Stimulated activated CD4-positive, alpha-beta T cell treated with anti-CD3 and anti-CD28 coated beads, Interleukin-2, amount 100 ng/mL, for 4 hours (primary cell): ENCODE measurements at regions not wholly inside any gene's neighbourhood (a gene's known extent, or its start where the extent isn't known, plus 50 kb on each side); places are given as distances from the start of the nearest gene placed in this dataset.
"Not testable (repeated sequence)": the region's sequence is repeated elsewhere in the genome, so short reads cannot be mapped to it uniquely, and the experiment has no call there.

ENCODE experiments used
- DNase-seq: peaks from one replicate; pipeline ENCODE4 v3.0.0-alpha.2; 2020; ENCODE audit warnings: low read depth

DNA sequence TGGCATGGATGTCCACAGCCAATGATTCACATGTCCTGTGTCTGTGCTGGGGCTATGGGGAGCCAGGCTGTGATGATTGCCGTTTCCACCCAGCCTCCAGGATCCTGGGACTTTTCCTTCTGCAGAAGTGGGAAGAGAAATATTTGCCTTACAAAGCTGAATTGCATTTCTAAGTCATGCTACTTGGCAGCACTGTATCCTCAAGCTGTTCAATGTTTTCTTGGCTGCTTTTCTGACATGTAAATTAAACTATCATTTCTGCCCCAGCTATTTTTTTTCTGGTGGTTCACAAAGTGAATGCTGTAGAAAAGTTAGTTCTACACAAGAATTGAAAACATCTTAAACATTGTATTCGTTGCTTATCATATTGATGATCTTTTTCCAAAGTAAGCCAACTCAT lies 51.9 kb upstream of the TCERG1L start:
- no peak for DNase-seq

DNA sequence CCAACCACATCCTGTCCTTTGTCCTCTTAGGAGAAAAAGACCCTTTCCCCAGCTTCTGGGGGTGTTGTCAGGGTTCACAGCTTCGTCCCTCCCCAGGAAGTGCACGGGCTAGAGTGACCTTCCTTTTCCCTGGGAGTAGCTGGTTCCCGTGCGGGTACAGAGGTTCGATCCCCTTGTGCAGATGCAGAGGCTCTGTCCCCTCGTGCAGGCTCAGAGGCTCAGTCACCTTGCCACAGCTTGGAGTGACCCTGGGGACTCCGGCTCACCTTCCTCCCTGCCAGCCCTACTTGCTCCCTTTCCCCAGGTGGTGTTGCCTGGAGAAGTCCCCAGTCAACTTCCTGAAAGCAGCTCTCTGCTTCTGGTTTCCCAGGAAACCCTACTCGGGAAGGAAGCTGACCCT lies 60.0 kb upstream of the TCERG1L start:
- DNase-seq, result no peak

DNA sequence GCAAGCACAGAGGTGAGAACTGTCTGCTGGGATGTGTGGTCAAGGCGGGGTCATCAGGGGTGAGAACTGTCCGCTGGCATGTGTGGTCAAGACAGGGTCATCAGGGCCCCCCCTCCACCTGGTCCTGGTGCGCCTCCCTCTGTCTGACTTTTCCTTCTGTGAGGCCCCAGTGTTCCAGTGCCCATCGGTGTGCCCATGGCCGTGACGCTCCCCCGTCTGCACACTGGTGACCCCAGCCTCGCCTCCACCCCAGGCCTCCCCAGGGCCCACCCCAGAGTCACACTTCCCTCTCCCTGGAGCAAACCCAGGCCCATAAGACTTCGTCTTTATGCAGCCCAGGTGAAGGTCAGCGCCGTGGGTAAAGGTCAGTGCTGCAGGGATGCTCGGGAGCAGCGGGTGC lies 70.1 kb upstream of the TCERG1L start:
- no peak for DNase-seq

DNA sequence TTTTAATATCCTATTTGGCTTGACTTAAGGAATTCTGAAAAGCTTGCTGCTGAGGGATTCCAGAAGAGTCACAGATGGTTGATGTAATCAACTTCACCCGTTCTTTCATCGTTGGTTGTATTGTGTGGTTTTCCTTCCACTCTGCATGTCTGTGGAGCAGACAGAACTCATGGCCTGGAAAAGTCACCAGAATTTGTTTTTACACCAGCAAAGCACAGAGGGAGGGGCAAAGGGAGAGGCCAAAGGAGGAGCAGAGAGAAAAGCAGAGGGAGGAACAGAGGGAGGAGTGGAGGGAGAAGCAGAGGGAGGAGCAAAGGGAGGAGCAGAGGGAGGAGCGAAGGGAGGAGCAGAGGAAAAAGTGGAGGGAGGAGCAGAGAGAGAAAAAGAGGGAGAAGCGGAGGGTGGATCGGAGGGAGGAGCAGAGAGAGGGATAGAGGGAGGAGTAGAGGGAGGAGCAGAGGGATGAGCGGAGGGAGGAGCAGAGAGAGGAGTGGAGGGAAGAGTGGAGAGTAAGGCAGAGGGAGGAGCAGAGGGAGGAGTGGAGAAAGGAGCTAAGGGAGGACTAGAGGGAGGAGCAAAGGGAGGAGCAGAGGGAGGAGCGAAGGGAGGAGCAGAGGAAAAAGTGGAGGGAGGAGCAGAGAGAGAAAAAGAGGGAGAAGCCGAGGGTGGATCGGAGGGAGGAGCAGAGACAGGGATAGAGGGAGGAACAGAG lies 73.8 kb upstream of the TCERG1L start:
- not testable (repeated sequence) for DNase-seq

DNA sequence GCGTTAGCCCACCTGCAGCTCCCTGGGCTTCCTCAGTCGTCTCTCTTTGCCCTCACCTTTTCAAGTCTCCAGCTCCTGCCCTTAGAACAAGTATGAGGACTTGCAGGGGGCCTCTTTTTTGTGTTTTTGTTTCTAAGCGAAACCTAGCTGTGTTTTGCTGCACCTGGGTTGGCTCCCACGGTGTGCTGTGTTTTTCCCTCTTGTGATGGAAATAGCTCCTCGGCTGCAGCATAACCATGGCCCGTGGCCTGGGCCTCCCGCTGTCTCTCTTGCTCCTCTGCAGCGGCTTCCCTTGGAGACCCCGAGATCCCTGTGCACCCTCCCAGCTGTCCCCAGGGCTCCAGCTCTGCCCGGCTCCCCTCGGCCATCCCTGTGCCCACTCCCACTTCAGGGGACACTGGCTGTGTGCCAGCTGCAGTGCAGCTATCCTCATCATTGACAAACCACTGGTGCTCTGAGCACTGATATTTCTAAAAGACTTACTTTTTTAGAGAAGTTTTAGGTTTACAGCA lies 75.6 kb upstream of the TCERG1L start:
- no peak for DNase-seq

DNA sequence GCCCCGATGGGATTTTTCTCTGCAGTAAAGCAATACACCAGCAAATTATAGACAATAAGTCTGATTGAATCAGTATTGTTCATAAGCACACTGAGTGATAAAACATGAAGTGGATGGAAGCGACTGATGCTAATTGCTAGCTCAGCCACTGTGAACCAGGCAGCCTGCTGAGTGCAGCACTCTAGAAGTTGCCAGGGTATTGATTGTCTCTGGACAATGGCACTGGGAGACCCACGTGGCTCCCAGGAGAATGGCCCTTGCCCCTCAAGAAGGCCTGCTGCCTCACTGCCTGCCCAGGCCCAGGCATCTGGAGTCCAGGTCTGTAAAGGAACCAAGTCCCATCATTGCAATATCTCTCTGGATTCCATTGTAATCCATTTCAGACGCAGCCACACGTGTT lies 80.4 kb upstream of the TCERG1L start:
- no peak for DNase-seq

DNA sequence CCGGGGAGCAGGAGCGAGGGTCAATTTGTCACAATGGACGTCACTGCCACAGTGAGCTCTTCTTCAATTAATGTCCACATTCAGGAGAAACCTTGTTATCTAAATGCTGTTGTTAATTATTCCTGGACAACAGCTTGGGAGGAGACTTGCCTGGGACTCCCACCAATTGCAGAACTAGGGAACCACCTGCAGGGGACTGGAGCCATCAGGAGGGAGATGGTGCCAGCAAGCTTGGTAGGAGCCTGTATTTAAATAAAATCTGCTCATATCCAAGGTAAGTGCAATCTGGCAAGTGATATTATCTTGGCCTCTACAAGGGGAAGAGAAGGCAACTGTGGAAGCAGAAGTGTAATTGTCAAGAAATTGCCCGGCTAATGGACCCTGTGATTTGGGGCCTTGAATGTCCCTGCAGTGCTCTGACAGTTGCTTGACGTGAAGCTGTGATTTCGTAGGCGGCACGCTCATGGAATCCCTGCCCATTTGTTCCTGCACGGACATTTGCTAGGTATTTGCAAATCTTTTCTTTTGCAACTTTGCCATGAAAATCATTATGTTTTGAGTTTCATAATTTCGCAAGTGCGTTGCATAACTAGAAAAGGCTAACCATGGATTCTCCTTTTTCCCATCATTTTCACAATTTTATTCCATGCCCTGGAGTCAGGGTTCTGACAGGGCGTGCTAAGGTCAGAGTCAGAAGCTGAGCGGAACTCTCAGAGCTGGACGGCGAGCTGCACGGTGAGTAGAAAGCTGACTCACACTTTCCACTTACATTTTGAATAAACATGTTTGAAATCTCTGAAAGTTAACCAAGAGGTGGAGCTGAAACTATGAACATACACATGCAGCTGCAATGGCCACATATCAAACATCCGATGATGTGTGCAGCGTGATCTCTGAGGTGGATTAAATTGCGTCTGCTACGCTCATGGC lies 84.9 kb upstream of the TCERG1L start:
- DNase-seq, result no peak

DNA sequence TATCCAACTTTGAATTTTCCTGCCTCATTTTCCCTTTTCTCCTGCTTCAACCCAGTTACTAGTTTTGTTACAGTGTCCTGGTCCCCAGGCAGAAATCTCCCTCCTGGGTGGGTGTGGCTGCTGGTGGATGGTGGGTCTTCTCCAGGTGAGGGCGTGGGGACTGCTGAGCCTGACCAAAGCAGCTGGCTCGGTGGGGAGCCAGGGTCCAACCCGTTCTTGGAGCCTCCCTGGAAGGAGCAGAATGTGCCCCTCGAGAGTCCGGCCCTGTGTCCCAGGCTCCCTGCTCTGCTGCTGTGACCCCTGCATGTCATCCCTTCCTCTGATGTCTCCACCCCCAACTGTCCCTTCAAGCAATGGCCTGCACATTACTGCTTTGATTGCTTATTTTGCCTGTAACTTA lies 86.6 kb upstream of the TCERG1L start:
- DNase-seq, result no peak

DNA sequence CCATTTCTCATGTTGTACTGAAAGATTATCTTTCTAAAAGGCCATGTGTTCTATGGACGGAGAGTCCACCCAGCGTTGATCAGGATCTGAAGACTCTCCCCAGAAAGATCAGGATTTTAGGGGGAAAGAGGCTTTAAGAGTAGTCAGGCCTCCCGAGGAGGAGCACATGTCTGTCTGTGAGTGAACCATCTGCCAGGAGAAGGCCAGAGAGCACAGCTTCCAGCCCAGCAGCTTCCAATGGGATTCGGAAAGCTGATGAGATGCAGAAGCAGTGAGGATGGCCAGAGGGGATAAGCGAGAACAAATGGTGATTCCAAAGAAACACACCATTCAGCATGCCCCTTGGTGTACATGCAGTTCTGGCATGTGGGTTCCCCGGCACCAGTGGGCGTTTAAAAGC lies 88.5 kb upstream of the TCERG1L start:
- no peak for DNase-seq

DNA sequence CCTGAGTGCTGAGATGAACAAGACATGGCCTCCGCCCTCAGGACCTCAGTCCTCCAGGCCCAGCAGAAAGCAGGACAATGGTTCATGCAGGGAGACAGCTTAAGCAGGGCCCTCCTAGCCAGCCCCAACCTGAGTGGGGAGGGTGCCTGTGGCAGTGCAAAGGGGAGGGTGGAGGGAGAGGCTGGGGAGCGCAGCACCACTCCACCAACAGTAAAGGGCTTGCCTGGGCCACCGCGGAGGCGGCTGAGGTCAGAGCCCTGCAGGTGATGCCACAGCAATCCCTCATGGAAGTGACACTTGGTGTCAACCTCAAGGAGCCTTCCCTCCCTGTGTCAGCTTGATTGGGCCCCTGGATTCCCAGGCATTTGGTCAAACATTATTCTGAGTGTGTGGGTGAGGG lies 89.0 kb upstream of the TCERG1L start:
- DNase-seq, result no peak

DNA sequence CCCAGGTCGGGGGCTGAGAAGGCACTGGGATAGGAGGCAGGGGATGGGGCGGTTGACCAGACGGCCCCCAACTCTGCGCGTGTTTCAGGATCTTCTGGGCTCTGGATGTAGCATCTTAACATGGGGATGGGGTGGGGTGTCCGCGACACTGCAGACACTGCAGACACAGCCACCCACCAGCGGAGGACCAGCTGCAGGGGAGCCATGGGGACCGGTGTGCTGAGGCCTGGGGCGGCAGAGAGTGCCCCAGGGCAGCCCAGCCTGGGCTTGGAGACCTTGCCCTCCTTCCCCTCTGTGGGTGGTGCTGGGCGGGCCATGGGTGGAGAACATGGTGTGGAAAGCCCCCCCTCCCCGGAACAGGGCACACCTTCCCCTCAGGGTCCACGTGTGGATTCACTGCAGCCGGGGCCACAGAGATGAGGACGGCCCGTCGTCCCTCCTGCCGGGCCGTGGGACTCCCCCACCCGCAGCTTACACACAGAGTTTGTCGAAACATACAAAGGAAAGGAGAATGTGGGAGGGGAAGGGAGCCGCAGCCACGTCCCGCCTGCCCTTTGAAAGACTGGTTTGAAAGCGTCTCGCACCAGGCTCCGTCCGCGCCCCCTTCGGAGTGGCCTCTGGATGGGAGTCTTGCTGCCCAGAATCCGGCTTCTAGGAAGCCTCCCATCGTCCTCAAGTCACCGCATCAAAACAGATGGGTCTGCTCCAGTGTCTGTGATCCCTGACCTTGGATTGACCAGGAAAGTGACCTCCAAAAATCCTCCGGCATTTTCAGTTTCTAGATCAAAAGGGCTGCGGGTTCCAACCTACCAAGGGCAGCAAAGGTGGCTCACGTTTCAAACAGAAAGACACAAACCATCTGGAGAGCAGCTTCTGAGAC lies 91.5 kb upstream of the TCERG1L start:
- no peak for DNase-seq

DNA sequence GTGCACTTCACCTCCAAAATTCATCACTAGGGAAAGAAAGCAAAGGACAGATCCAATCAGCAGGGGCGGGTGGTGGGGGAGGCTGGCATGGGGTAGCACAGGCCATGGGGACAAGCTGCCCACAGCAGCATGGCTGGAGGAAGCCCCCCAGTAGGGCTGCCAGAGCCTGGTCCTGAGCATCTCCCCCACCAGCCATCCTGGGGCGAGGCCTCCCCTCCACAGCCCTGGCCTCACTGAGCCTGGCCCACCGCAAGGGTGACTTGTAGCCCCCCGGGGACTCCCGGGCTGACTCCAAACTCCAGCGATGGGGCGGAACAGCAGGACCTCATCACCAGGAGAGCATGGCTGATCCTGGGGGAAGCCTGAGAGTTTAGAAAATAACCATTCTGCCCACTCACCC lies 92.4 kb upstream of the TCERG1L start:
- no peak for DNase-seq

DNA sequence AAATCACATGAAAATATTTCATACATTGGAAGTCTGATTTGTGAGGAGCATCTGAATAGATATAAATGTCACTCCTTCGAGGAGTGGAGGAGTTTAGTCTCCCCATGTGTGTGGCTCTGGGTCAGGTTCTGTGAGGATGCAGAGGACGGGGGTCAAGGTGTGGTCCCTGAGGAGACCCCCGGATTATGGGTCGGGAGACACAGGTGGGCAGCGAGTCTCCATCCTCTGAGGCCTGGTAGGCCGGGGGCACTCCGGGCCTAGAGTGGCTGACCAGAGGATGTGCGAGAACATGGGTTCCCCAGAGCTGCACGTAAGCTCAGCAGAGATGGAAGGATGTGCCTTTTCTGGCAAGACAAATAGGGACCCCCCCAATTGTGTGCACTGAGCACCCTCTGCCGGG lies 93.4 kb upstream of the TCERG1L start:
- no peak for DNase-seq

DNA sequence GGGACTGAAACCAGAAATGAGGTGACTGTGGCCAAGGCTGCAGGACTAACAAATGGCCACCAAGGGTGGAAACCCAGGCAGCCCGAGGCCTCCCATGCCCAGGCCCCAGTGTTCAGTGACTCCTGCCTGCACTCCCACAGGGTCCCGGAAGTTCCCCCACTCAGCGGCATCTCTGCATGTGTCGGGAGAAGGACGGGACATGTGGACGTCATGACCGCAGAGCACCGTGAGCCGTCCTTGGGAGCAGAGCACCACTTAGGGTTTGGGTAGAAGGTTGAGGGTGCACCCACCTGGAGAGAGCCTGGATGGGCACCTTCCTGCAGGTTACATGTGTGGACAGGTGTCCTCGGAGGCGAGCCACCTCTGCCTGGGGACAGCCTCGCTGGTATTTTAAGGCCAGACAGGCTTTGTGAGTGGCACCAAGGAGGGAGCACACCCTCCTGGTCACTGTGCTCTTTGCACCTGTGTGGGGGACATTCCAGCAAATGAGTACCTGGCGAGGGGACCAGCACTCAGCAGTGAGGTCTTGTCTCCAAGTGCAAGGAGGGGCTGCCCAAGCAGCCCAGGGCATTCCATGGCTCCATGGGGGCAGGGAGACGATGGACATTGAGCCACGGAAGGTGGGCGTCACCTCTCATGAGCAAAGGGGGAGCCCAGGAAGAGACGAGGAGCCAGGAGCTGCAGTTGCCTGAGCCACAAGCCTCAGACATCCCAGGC lies 95.3 kb upstream of the TCERG1L start:
- no peak for DNase-seq

DNA sequence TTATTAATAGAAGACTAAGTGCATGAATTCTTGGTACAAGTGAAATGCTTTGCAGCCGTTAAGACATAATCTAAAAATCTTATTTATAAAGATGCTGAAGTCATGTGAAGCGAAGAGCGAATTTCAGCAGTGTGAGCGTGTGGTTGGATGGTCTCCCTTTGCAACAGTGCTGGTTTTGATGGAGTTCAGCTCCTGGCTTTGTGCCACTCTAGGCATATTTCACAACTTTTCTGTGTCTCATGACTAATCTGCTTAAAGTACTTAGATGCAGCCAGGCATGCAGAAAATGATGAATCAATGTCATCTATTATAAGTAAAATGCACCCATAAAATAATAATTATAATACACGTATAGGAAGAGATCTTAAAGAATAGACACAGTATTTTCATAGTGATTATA lies 107.2 kb upstream of the TCERG1L start:
- no peak for DNase-seq

DNA sequence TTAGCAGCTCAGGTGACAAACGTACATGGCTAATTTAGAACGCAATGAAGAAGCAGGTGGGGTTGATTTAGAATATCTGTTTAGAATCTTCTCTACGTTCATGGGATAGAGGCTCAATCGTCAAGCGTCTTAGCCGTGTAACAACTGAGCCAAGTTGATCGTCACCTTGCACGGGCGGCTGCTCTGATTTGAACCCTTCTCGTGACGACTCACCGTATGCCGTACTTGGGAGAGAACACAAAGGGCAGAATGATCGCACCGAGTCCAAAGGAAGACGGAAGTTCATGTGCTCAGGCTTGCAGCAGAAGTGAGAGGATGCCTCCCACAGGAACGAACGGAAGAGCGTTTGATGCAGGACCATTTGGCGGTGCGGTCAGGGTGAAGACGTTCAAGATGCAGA lies 108.3 kb upstream of the TCERG1L start:
- no peak for DNase-seq

DNA sequence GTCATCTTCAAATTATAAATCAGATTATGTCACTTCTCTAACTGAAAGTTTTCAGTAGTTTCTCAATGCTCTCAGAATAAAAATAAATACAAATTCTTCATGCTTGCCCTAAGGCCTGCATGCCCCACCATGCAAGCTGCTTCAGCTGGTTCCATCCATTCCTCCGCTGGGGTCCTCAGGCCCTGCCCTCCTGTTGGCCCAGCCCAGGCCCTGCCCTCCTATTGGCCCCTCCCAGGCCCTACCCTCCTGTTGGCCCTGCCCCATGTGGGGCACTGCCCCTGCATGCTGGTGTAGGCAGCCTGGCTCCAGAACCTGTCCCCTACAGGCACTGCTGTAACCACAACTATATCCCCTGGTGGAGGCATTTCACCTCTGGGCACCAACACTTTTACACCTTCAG lies 109.3 kb upstream of the TCERG1L start:
- no peak for DNase-seq

DNA sequence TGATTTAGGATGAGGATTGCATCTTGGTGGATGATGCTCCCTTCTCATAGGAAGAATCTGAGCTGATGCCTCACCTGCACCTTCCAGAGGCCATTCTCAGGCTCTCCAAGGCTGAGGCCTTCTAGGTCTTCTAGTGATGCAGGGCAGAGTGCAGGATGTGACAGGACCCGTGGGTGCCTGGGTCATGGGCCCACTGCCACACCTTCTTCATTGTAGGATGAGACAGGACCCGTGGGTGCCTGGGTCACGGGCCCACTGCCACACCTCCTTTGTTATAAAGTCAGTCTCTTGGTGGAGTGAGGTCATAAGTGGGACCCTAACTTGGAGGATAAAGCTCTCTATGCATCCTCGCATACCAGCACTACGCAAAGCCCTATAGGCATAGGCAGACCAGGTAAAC lies 109.9 kb upstream of the TCERG1L start:
- DNase-seq, result no peak

DNA sequence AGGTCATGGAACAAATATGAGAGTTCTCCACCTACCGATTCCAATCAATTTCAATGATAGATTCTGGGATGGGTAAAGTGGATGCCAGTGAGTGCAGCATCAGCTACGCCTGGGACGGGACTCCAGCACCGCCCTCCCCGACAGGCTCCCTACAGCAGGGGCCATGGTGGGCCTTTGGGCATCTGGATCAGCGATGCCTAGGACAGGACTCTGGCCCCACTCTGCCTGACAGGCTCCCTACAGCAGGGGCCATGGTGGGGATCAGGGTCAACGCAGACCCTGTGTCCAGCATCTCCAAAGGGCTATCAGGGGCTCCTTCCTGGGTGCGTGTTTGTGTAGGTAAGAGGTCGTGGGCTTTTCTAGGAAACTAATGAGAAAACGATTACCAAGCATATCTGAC lies 111.2 kb upstream of the TCERG1L start:
- no peak for DNase-seq

DNA sequence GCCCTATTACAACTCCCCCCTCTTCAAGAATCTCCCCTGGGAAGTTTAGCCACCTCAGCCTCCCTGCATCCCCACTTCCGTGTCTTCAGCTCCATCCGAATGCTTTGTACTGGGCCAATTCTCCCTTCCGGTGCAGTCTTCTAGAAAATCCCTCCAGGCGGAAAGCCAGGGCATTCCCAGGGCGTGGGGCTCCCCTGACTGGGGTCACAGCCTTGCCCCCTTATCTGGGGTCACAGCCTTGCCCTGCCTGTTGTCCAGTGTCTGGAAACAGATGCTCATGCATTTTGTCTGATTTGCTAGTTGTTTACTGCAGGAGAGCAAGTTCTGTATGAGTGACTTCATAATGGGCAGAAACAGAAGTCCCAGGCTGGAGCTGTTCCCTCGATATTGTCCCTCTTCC lies 112.5 kb upstream of the TCERG1L start:
- no peak for DNase-seq

DNA sequence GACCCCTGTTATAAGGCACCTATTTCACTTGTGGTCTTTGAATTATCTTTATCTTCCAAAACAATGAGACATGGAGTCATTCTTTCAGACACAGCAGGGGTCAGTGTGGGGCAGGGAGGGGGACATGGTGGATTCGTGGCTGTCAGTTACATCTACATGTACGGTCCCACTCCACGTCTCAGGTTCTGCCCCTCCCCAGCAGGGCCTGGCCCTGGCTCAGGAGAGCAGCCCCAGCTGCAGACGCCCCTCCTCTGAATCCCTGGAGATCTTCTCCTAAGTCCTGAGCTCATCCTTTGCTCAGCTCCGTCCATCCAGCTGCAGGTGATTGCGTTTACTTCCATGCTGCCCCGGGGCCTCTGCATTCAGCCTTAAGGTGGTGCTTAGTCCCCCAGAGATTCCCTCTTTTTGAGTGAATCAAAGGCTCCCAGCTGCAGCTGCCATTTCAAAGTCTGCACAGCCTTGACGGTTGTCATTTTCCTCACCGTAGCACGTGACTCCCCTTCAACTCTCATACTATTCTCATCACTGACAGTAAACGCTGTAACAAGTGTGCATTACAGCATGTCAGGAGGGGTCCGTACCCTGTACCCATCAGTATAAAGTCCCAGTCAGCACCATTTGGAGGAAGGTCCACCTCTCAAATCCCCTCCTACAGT lies 113.4 kb upstream of the TCERG1L start:
- no peak for DNase-seq
